ENCODE measurements at regions not wholly inside any gene's neighbourhood (a gene's known extent, or its start where the extent isn't known, plus 50 kb on each side); places are given as distances from the start of the nearest gene placed in this dataset.
A peak's percentile ranks its signal among the peaks of the same experiment; 100 is the strongest.

DNA sequence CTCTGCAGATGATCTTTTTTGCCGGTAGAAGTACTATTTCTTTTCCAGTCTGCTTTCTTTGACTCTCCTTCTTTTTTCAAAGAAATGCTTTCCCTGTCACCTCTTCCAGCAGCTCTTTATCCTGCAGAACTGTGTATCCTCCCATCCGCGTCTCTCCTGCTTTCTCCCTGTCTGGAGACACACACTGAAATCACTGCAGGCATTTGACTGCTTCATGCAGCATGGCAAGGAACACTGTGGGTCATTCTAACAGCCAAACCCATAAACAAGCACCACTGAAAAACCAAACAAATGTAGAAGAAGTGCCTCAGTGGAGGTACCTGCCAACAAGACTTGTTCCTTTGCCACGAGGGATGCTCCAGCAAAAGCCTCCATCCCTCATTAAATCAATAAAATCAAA lies 403.7 kb upstream of the CITED2 start:
- Histone ChIP-seq H3K27ac (ENCODE audit: low read depth, low read length) (peak overlapping the region; percentile 68), H3K4me3 (ENCODE audit: low read length) (no peak overlapping the region), H3K4me1 (ENCODE audit: control insufficient read depth, insufficient read depth, low read length) (peaks cover 21% of the 10 kb centered on the region), H3K9ac (ENCODE audit: low read length) (no peak overlapping the region), H3K36me3 (ENCODE audit: control insufficient read depth, insufficient read depth, low read length) (no peaks in the 10 kb centered on the region), H3K27me3 (ENCODE audit: control insufficient read depth, insufficient read depth, low read length) (no peaks in the 10 kb centered on the region)

GRCh38 chr6:139777202-139777970 lies 402.9 kb upstream of the CITED2 start:
- H3K27me3 ChIP-seq (ENCODE audit: control insufficient read depth, insufficient read depth, low read length): no peaks in the 10 kb centered on the region
- H3K36me3 ChIP-seq (ENCODE audit: control insufficient read depth, insufficient read depth, low read length): no peaks in the 10 kb centered on the region
- no peak overlapping the region for H3K9ac ChIP-seq (ENCODE audit: low read length)
- no peak overlapping the region for H3K4me3 ChIP-seq (ENCODE audit: low read length)
- H3K4me1 ChIP-seq (ENCODE audit: control insufficient read depth, insufficient read depth, low read length): peaks cover 21% of the 10 kb centered on the region
- H3K27ac ChIP-seq (ENCODE audit: low read depth, low read length): peak overlapping the region; percentile 68

- H3K4me3 ChIP-seq (ENCODE audit: low read length): no peak overlapping the region
- peak overlapping the region; percentile 17 for H3K27ac ChIP-seq (ENCODE audit: low read depth, low read length)
These were observed 401.6 kb upstream of the CITED2 start for GRCh38 chr6:139776041-139776440.

GRCh38 chr6:139768196-139768595 lies 393.7 kb upstream of the CITED2 start:
- Histone ChIP-seq H3K9ac (ENCODE audit: low read length) (no peak overlapping the region), H3K4me1 (ENCODE audit: control insufficient read depth, insufficient read depth, low read length) (peaks cover 16% of the 10 kb centered on the region), H3K36me3 (ENCODE audit: control insufficient read depth, insufficient read depth, low read length) (no peaks in the 10 kb centered on the region), H3K27ac (ENCODE audit: low read depth, low read length) (no peak overlapping the region), H3K4me3 (ENCODE audit: low read length) (no peak overlapping the region), H3K27me3 (ENCODE audit: control insufficient read depth, insufficient read depth, low read length) (no peaks in the 10 kb centered on the region)

More at GRCh38 chr6:139776041-139776440, 401.6 kb upstream of the CITED2 start:
- no peaks in the 10 kb centered on the region for H3K27me3 ChIP-seq (ENCODE audit: control insufficient read depth, insufficient read depth, low read length)
- H3K9ac ChIP-seq (ENCODE audit: low read length): no peak overlapping the region
- H3K4me1 ChIP-seq (ENCODE audit: control insufficient read depth, insufficient read depth, low read length): peaks cover 21% of the 10 kb centered on the region
- H3K36me3 ChIP-seq (ENCODE audit: control insufficient read depth, insufficient read depth, low read length): no peaks in the 10 kb centered on the region

- Histone ChIP-seq H3K4me1 (ENCODE audit: control insufficient read depth, insufficient read depth, low read length) (peaks cover 16% of the 10 kb centered on the region), H3K9ac (ENCODE audit: low read length) (no peak overlapping the region), H3K27me3 (ENCODE audit: control insufficient read depth, insufficient read depth, low read length) (no peaks in the 10 kb centered on the region), H3K4me3 (ENCODE audit: low read length) (no peak overlapping the region), H3K27ac (ENCODE audit: low read depth, low read length) (no peak overlapping the region), H3K36me3 (ENCODE audit: control insufficient read depth, insufficient read depth, low read length) (no peaks in the 10 kb centered on the region)
These were observed 392.3 kb upstream of the CITED2 start for GRCh38 chr6:139766796-139767195.

DNA sequence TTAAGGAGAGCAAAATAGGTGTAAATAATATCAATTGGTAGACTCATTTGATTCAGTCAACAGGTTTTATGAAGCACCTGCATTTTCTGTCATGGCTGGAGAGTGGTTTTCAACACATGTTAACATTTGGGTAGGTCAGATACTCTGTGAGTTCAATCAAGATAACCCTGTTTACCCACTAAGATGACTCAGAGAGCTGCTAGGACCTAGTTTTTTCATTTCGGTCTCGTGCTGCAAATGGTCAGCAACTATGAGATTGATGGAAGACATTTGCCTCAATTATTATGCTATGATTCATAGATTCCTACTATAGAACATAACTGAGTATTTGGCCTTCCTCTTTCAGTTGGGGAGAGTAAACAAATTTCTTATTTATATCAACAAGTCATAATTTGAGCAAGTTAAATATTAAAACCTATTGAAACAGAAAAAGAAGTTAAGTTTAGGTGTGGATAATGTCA lies 391.4 kb upstream of the CITED2 start:
- Histone ChIP-seq H3K4me1 (ENCODE audit: control insufficient read depth, insufficient read depth, low read length) (peaks cover 16% of the 10 kb centered on the region), H3K36me3 (ENCODE audit: control insufficient read depth, insufficient read depth, low read length) (no peaks in the 10 kb centered on the region), H3K9ac (ENCODE audit: low read length) (no peak overlapping the region), H3K4me3 (ENCODE audit: low read length) (no peak overlapping the region), H3K27me3 (ENCODE audit: control insufficient read depth, insufficient read depth, low read length) (no peaks in the 10 kb centered on the region), H3K27ac (ENCODE audit: low read depth, low read length) (peak overlapping the region; percentile 59)

- Histone ChIP-seq H3K9ac (ENCODE audit: low read length) (no peak overlapping the region), H3K4me1 (ENCODE audit: control insufficient read depth, insufficient read depth, low read length) (peaks cover 16% of the 10 kb centered on the region), H3K36me3 (ENCODE audit: control insufficient read depth, insufficient read depth, low read length) (no peaks in the 10 kb centered on the region), H3K4me3 (ENCODE audit: low read length) (no peak overlapping the region), H3K27me3 (ENCODE audit: control insufficient read depth, insufficient read depth, low read length) (no peaks in the 10 kb centered on the region), H3K27ac (ENCODE audit: low read depth, low read length) (peak overlapping the region; percentile 69)
These were observed 390.1 kb upstream of the CITED2 start for GRCh38 chr6:139764498-139764986.

GRCh38 chr6:139763468-139764210 lies 389.2 kb upstream of the CITED2 start:
- Histone ChIP-seq H3K9ac (ENCODE audit: low read length) (no peak overlapping the region), H3K4me3 (ENCODE audit: low read length) (no peak overlapping the region), H3K4me1 (ENCODE audit: control insufficient read depth, insufficient read depth, low read length) (peaks cover 16% of the 10 kb centered on the region), H3K27ac (ENCODE audit: low read depth, low read length) (peak overlapping the region; percentile 69), H3K27me3 (ENCODE audit: control insufficient read depth, insufficient read depth, low read length) (no peaks in the 10 kb centered on the region), H3K36me3 (ENCODE audit: control insufficient read depth, insufficient read depth, low read length) (no peaks in the 10 kb centered on the region)

GRCh38 chr6:139762587-139763031 lies 388.2 kb upstream of the CITED2 start:
- Histone ChIP-seq H3K27ac (ENCODE audit: low read depth, low read length) (no peak overlapping the region), H3K4me3 (ENCODE audit: low read length) (no peak overlapping the region), H3K36me3 (ENCODE audit: control insufficient read depth, insufficient read depth, low read length) (no peaks in the 10 kb centered on the region), H3K9ac (ENCODE audit: low read length) (no peak overlapping the region), H3K4me1 (ENCODE audit: control insufficient read depth, insufficient read depth, low read length) (peaks cover 16% of the 10 kb centered on the region), H3K27me3 (ENCODE audit: control insufficient read depth, insufficient read depth, low read length) (no peaks in the 10 kb centered on the region)

GRCh38 chr6:139760128-139760527 lies 385.7 kb upstream of the CITED2 start:
- Histone ChIP-seq H3K27me3 (ENCODE audit: control insufficient read depth, insufficient read depth, low read length) (no peaks in the 10 kb centered on the region), H3K9ac (ENCODE audit: low read length) (no peak overlapping the region), H3K4me1 (ENCODE audit: control insufficient read depth, insufficient read depth, low read length) (peaks cover 16% of the 10 kb centered on the region), H3K4me3 (ENCODE audit: low read length) (no peak overlapping the region), H3K36me3 (ENCODE audit: control insufficient read depth, insufficient read depth, low read length) (no peaks in the 10 kb centered on the region), H3K27ac (ENCODE audit: low read depth, low read length) (no peak overlapping the region)

GRCh38 chr6:139759086-139759485 lies 384.6 kb upstream of the CITED2 start:
- peaks cover 8% of the 10 kb centered on the region for H3K4me1 ChIP-seq (ENCODE audit: control insufficient read depth, insufficient read depth, low read length)
- H3K36me3 ChIP-seq (ENCODE audit: control insufficient read depth, insufficient read depth, low read length): no peaks in the 10 kb centered on the region
- no peaks in the 10 kb centered on the region for H3K27me3 ChIP-seq (ENCODE audit: control insufficient read depth, insufficient read depth, low read length)
- H3K9ac ChIP-seq (ENCODE audit: low read length): no peak overlapping the region
- H3K27ac ChIP-seq (ENCODE audit: low read depth, low read length): no peak overlapping the region
- no peak overlapping the region for H3K4me3 ChIP-seq (ENCODE audit: low read length)

DNA sequence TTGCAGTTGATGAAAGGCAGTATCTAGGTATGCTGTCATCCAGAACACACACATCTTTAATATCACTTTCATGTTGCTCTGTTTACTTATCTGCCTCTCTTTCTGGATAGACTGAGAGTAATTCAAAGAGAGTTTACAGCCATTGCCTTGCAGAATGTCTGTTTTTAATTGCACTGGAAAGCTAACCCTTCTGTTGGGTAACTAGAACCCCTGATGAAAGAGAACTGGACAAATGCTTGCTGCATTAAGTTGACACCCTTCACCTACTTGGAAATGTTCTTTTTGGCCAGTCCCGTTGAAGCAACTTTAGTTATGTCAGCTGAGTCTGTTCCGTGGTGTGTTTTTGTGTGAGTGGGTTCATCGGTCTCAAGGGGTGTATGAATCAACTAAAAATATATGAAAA lies 383.8 kb upstream of the CITED2 start:
- H3K9ac ChIP-seq (ENCODE audit: low read length): no peak overlapping the region

More for the DNA sequence above, 383.8 kb upstream of the CITED2 start:
- H3K27ac ChIP-seq (ENCODE audit: low read depth, low read length): no peak overlapping the region
- no peaks in the 10 kb centered on the region for H3K27me3 ChIP-seq (ENCODE audit: control insufficient read depth, insufficient read depth, low read length)
- H3K4me1 ChIP-seq (ENCODE audit: control insufficient read depth, insufficient read depth, low read length): peaks cover 5% of the 10 kb centered on the region
- no peak overlapping the region for H3K4me3 ChIP-seq (ENCODE audit: low read length)
- no peaks in the 10 kb centered on the region for H3K36me3 ChIP-seq (ENCODE audit: control insufficient read depth, insufficient read depth, low read length)

Data from rectal smooth muscle tissue (tissue), 1 donor.